Nucleus accumbens (tissue), 56 donors: ENCODE measurements at regions not wholly inside any gene's neighbourhood (a gene's known extent, or its start where the extent isn't known, plus 50 kb on each side); places are given as distances from the start of the nearest gene placed in this dataset.

Source experiments
- DNase-seq, 56 donors: peaks; one replicate each; lab custom pipeline; 2025; lab: John Stamatoyannopoulos, UW

DNA sequence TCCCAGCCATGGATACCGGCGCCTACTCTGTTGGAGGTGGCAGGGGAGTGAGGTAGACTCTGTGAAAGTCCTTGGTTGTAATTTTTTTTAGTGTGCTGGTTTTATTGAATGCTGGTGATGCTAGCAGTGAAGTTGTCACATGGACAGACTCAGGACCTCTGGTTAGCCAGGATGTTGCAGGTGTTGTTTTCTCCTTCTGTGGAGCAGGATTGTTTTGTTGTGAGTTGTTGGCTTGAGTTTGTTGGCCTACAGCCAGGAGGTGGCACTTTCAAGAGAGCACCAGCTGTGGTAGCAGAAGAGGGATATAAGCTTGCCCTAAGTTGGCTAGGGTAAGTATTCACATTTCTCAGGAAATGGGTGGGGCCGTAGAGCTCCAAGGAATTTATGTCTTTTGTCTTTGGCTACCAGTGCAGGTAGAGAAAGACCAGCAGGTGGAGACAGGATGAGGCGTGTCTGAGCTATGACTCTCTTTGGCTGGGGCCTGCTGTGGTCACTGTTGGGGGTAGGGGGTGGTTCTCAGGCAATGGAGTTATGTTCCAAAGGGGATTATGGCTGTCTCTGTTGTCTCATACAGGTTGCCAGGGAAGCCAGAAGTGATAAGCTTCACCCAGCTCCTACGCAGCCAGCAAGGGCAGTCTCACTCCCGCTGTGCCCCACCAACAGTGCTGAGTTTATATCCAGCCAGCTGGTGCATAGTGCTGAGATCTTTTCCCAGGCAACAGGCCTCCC lies 248.7 kb downstream of the TAF11L14 start:
- no peak for DNase-seq

DNA sequence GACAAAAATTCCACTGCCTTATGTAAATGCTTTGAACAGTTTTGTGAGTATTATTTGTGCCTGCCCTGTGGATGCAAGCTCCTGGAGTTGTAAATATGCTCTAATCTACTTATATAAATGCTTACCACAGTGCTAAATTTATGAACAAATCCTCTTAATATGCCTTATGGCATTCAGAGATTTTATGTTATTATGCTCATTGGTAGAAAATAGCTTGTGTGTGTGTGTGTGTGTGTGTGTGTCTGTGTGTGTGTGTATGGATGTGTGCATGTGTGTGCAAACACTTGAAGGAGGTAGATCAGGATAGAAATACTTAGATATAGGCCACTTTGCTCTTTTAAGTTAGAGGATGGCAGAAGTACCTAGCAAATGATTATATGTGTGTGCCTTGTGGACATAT lies 253.9 kb downstream of the TAF11L14 start:
- DNase-seq = no peak

DNA sequence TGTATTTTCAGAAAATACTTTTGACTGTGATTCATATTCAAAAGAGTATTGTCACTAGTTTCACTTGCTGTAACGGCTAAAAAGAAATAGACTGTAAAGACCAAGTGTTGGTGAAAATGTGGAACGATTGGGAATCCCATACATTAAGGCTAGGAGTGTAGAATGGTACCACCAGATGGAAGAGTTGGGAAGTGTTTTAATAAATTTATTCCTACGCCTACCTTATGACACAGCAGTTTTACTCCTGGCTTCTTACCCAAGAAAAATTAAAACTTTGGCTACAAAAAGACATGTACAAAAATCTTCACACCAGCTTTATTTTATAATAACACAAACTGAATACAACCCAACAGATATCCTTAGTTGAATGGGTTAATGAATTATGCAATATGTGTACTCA lies 256.2 kb downstream of the TAF11L14 start:
- no peak for DNase-seq

DNA sequence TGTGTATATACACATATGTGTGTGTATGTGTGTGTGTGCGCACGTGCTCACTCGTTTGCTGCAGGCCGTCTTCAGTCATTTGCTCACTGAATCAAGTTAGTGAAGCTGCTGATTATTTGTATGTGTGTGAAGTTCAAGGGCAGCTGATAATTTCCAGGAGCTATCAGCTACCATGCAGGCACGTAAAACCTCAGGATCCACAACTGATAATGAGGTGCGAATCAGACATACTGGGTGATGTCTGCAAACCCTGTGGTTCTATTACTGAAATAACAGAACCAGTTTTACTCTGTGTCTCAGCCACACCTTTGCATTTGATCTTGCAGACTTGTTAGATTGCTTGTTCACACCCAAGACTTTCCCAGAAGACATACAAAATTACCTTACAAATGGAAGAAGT lies 257.6 kb downstream of the TAF11L14 start:
- no peak for DNase-seq

DNA sequence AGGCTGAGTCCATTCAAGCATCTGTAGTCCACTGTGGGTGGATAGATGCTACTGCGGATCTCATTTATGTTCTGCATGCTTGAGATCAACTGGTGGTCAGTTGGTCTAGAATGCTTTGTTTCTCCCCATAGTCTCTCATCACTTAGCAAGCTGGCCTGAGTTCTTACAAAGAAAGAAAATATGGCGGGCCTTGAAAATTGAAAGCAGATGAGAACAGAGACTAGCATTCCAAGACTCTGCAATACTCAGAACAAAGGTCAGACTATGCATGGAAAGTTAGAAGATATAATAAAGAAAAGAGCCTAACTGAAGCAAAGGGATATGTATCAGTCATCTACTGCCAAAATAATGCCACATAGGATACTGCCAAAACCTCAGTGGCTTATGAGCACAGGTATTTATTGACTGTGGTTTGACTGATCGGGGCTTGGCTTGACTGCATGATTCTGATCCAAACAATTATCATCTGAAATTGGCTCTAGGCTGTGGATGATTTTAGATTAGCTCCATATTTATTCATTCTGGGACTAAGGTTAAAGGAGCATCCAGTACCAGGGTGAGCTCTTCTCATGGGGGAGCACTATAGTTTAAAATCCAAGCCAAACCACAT lies 258.9 kb downstream of the TAF11L14 start:
- no peak for DNase-seq

DNA sequence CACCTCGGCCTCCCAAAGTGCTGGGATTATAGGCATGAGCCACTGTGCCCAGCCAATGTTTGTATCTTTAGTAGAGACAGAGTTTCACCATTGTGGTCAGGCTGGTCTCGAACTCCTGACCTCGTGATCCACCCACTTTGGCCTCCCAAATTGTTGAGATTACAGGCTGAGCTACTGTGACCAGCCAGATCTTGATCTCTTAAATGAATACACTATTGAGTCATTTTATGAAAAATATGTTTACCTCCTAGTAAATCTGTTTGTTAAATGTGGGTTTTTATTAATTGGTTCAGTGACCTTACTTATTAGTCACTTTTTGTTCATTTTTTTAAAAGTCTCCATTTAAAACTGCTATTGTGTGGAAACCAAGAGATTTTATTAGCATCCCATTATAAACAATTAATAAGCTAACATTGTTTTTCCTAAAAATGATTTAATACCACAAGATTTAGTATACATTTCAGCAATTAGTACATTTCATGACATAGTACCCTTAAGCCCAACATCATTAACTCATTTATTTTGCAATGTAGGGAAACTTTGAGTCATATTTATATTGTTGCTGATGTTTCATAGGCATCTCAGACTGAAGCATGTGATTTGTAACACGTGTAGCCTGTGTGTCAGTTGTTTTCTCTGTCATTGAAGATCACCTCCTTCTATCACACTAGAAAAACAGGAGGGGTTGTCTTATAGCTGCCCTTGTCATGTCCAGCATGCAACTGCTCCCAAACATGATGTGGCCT lies 261.2 kb downstream of the TAF11L14 start:
- no peak for DNase-seq

DNA sequence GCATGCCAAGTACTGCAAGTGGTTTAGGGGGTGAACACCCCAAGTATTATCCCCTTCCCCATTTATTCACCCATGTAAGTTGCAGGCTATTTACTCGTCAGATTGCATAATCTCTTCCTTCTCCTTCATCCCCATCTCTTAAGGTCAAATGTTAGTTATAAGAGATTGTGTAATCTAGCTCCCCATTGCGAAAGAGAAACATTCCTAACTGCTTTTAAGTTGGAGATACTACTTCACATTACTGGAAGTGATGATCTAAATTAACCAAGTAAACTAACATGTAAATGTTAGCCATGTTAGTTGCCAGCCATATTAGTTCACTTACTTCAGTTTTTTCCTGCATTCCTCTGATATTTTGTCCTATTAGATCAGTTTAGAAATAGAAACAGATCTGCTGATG lies 262.3 kb downstream of the TAF11L14 start:
- DNase-seq = no peak

DNA sequence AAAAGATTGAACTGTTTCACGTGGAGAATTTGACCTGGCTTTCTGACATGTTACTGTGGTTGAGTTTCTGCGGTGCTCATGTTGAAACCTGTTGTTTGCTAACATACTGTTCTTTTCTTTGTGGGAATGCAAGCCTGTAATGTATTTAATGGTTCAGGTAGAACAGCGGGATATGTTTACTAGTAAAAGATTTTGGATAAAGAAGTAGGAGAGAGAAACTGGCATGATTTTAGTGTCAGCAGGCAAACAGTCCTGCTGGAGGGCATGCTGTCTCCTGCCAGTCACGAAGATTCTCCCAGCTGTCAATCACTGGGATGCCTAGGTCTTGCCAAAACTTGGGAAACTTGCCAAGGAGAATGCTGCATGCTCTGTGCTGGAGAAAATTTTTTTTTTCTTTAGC lies 263.5 kb downstream of the TAF11L14 start:
- no peak for DNase-seq

DNA sequence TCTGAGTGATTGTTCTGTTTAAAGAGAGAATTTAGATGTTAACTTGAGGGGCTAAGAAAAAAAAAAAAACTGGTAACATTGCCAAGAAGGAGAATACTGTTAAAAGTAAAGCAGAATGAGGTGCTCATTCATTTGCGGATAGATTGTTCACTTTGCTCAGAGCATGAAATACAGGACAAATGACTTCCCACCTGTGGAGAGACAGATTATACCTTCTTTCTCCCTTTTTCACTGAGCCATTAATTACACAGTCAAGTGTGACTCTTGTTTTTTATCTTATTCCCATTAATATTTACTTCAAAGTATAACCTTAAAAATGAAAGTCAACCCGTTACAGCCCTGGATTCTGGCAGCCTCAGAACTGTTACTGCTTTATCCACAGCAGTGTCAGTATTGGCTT lies 264.5 kb downstream of the TAF11L14 start:
- DNase-seq = no peak

DNA sequence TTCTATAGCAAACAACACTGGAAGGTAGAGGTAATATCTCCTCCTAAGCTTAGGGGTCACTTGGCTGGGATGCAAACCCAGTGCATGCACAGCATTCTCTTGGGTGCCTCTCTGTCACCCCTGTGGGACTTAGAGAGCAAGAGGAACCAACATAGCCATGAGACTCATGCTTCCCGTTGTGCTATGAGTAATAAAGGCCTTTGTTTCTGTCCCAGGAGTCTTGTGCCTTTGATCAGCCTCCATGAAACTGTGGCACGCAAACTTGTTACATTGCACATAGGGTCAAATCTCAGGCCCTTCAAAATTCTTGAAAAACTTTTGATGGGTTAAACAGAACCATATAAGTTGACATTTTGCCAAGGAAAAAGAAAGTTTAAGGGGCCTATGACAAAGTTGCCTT lies 272.8 kb downstream of the TAF11L14 start:
- DNase-seq = no peak

DNA sequence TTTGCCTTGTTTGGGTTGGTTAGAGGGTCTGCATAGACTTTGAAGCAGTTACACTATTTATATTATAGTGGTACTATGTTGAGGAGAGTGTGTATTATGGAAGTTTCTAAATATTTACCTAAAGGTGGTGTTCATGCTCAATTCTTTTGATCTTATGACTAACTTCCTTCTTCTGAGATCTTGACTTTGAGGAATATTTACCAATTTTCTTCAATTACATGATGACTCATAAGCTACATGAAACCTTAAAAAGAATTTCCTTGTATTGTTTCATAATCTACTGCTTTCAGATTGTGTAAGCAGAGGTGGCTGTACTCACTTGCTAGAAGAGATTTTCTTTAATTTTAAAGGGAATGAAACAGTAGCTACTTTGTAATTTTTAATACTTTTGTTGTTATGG lies 276.1 kb downstream of the TAF11L14 start:
- no peak for DNase-seq

DNA sequence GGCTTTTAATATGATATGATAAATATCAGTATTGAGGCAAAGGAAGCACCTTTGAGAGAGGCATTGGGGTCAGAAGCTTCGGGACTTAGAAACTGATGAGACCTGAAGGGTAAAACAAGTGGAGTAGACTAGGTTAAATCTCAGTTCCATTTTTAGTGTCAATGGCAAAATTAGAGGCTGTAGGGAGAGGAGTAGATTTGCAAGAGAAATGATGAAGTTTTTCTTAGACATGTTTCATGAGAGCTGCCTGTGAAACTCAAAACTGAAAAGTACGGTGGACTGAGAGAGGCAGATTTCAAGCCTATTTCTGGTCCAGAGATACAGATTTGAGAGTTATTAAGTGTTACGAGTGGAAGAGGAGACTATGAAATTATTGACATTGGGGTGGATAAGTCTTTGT lies 278.5 kb downstream of the TAF11L14 start:
- DNase-seq = no peak

DNA sequence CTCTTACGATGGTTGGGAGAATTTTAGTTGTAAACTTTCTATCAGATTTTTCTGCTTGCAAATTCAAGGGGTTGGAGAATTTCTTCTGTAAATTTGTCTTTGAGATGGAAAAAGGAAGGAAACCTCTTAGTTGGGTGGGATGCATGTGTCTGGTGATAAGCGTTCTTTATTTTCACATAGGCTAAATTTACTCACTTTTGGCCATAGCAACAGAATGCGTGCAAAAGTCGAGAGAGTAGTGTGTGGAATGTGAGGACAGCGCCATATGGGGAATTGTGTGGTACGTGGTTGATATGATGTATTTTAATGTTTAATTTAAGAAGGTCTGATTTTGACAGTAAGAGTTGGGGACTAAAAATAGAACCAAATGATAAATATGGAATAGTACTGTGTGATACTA lies 282.2 kb downstream of the TAF11L14 start:
- DNase-seq = no peak

DNA sequence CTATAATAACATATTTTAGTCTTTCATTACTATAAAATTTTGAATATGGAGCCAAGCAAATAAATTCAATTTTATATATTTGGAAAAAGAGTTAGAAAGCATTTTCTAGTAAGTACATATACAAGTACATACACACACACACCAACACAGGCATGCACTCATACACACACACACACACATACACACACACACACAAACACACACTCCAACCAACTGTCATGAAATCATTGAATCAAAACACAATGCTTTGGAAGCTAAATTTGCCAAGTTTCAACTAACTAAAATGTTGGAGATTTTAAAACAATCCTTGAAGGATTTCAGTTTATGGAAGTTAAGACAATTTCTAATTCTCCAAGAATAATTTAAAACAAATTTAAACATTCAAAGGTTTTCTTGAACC lies 283.2 kb downstream of the TAF11L14 start:
- no peak for DNase-seq

DNA sequence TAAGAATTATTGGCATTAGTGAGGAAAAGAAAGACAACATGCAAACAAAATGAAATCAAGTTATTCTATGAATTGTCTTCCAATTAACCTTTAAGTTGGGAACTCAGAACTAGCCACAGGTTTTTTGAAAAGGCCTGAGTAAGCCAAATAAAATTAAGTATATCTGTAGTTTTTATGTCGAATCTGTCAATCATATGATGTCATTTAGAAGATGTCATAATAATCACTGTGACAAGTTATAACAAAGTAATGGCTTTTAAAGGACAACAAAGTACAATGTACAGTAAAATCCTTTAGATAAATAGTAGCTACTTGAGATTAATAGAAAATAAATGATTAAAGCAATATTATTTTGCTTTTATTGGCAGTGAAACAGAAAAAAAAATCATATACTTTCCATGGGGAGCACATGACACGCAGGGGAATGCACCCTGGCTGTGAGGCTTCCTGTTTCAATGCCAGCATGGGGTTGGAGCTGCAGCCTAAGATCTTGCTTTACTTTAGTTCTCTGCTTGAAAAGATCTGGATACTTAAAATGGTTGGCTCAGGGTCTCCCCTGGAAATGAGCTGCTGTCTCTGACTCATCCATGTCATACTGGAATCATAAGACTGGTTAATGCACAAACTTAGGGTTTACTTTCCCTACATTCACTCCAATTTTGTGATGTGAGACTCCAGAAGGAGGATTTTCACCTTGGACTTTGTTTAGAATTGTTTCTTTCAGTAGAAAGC lies 284.3 kb downstream of the TAF11L14 start:
- no peak for DNase-seq

DNA sequence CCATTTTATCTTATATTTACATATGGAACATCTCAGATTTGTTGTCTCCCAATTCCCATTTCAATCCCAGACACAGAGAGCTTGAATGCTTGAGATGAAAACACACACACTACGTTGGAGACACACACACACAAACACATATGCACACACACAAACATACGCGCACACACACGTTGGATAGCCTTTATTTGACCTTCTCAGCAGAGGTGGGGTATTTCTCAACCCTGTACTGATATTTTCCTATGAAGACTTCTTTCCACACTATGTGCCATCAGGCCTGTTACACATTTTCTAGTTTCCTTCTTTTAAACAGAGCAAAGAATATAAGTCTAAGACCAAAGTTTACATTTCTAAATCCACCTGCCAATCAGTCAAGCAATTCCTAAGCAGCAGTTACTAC lies 291.0 kb downstream of the TAF11L14 start:
- no peak for DNase-seq

DNA sequence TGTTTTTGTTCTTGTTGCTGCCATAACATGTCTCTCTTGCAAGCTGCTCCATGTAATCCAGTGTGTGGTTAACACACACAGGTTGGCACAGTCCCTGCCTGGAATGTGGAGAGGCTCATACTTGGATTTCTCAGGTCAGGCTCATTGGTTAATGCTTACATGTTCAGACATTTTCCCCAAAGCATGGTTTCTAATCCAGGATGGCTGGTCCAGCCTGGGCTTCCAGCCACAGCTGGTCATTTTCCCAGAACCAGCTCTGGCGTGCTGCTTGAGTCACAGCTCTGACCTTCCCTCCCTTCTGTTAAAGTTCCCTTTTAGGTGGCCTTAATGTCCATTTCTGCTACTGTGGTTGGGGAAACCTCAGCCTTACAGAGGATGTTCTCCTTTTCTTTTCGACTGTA lies 294.3 kb downstream of the TAF11L14 start:
- peak in 12 of 56 donors; percentile 1 to 26 (median 4) for DNase-seq

DNA sequence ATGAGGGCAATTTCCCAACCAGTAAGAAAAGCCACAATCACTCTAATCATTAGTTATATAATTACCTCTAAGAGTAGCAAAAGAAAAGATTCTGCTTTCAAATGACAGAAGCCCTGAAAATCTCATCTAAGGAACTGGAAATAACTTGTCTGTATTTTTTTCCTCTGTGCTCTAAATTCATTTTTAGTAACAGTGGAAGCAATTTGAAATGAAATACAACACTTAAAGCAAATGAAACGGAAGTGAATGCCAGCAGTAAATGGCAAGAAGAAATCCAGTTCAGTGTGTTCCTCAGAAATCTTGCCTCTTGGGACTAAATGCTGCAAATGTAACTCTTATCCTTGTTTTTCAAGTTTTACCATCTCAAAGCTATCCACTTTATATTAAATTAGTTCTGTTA lies 294.9 kb downstream of the TAF11L14 start:
- DNase-seq = no peak

DNA sequence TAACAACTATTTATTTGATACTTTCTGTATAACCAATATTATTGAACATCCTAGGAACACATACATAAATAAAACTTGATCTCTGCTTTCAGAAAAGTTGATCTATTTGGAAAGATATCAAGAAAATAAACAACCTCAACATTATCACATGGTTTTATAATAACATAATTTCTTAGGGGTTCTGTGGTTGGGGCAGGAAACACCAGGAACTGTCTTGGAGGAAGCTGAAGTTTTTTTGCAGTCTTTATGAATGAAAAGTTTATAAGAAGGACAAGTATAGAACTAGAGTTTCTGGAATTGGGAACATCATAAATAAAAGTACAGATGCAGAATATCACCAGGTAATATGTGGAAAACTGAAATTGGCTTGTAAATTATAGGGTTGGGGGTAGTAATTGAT lies 296.1 kb downstream of the TAF11L14 start:
- DNase-seq = no peak

DNA sequence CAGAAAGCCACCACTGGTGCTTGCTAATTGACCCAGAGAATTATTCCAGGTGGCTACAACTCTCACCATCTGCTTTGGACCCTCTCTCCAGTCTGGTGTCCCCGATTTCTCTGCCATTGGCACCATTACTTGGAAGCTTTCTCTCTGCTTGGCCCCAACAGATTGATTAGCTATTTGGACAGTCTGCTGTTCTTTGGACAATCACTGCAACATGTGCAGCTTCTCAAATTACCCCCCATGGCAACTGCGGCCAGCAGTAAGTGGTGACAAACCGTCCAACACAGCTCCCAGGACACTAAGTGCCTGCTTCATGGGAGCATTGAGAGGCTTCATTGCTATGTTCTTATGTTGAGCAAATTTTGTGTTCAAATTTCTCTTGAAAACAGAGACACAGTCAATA lies 309.8 kb downstream of the TAF11L14 start:
- no peak for DNase-seq

DNA sequence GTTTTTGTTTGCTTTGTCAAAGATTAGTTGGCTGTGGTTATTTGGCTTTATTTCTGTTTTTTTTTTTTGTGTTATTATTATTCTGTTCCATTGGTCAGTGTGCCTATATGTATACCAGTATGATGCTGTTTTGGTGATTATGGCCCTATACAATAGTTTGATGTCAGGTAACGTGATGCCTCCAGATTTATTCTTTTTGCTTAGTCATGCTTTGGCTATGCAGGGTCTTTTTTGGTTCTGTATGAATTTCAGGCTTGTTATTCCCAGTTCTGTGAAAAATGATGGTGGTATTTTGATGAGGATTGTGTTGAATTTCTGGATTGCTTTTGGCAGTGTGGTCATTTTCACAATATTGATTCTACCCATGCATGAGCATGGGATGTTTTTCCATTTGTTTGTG lies 312.8 kb downstream of the TAF11L14 start:
- DNase-seq = no peak
